ENCODE measurements at regions not wholly inside any gene's neighbourhood (a gene's known extent, or its start where the extent isn't known, plus 50 kb on each side); places are given as distances from the start of the nearest gene placed in this dataset.

- no peak for TF ChIP-seq POLR2A (IDR thresholded peaks at IDR 0.05)
- TF ChIP-seq CTCF (IDR thresholded peaks at IDR 0.05), result no peak
Observed at GRCh38 chr3:117105686-117106085, 396.1 kb downstream of the TUSC7 start.

All from adrenal gland (tissue), 5 donors.